Stimulated activated CD4-positive, alpha-beta T cell treated with anti-CD3 and anti-CD28 coated beads, Interleukin-15, amount 100 ng/mL, for 48 hours (primary cell): ENCODE measurements at regions not wholly inside any gene's neighbourhood (a gene's known extent, or its start where the extent isn't known, plus 50 kb on each side); places are given as distances from the start of the nearest gene placed in this dataset.

ENCODE experiments used
- DNase-seq, 2 donors: peaks; one replicate each; pipeline ENCODE4 v3.0.0-alpha.2; 2020; ENCODE audit warnings: low read depth in 2 of 2

- no peak for DNase-seq
These were observed 754.9 kb downstream of the SATB2 start for GRCh38 chr2:198702796-198703195.

GRCh38 chr2:198701481-198701880 lies 756.3 kb downstream of the SATB2 start:
- no peak for DNase-seq

GRCh38 chr2:198700319-198700718 lies 757.4 kb downstream of the SATB2 start:
- DNase-seq: no peak

- DNase-seq: no peak
These were observed 759.5 kb downstream of the SATB2 start for GRCh38 chr2:198698230-198698629.

- DNase-seq: no peak
These were observed 759.9 kb downstream of the SATB2 start for GRCh38 chr2:198697794-198698193.

GRCh38 chr2:198697218-198697617 lies 760.5 kb downstream of the SATB2 start:
- DNase-seq: no peak

- DNase-seq: no peak
These were observed 761.9 kb downstream of the SATB2 start for GRCh38 chr2:198695879-198696278.

- DNase-seq: no peak
These were observed 764.7 kb downstream of the SATB2 start for GRCh38 chr2:198692907-198693510.

- DNase-seq: no peak
These were observed 766.5 kb downstream of the SATB2 start for GRCh38 chr2:198691236-198691635.

GRCh38 chr2:198664321-198664720 lies 793.4 kb downstream of the SATB2 start:
- no peak for DNase-seq

GRCh38 chr2:198662905-198663304 lies 794.8 kb downstream of the SATB2 start:
- no peak for DNase-seq

- no peak for DNase-seq
These were observed 797.2 kb downstream of the SATB2 start for GRCh38 chr2:198660501-198660900.

- no peak for DNase-seq
These were observed 798.5 kb downstream of the SATB2 start for GRCh38 chr2:198659096-198659870.

GRCh38 chr2:198657512-198658121 lies 800.1 kb downstream of the SATB2 start:
- no peak for DNase-seq

- DNase-seq: no peak
These were observed 800.9 kb downstream of the SATB2 start for GRCh38 chr2:198656869-198657268.

- no peak for DNase-seq
These were observed 803.1 kb downstream of the SATB2 start for GRCh38 chr2:198654646-198655045.

GRCh38 chr2:198653311-198653710 lies 804.4 kb downstream of the SATB2 start:
- no peak for DNase-seq

- no peak for DNase-seq
These were observed 805.3 kb downstream of the SATB2 start for GRCh38 chr2:198652461-198652860.

- DNase-seq: no peak
These were observed 811.9 kb downstream of the SATB2 start for GRCh38 chr2:198645816-198646215.

GRCh38 chr2:198641161-198641560 lies 816.6 kb downstream of the SATB2 start:
- no peak for DNase-seq

- DNase-seq: no peak
These were observed 817.3 kb downstream of the SATB2 start for GRCh38 chr2:198640463-198640862.

- no peak for DNase-seq
These were observed 818.2 kb downstream of the SATB2 start for GRCh38 chr2:198639580-198639979.

GRCh38 chr2:198638577-198638976 lies 819.2 kb downstream of the SATB2 start:
- no peak for DNase-seq
